ENCODE measurements at regions not wholly inside any gene's neighbourhood (a gene's known extent, or its start where the extent isn't known, plus 50 kb on each side); places are given as distances from the start of the nearest gene placed in this dataset.
A peak's percentile ranks its signal among the peaks of the same experiment; 100 is the strongest.

DNA sequence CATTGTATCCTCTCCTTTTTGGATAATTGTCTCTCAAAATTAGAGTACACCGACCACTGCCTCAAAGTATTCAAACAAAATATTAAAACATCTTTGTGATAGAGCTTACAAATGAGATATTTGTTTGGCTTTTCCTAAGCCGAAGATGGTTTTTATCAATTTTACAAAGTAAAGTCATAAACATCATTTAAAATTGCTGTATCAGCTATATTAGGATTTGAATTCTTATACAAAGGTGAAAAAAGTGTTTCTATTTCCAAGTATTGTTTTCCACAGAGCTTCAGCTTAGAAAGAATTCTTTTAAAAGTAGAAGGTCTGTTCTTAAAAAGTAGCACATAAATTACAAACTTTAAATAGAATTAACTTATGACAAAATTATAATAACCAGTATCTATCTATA is 116.6 kb upstream of the IFNE start:
- ChIA-PET POLR2A (no interaction called here), CTCF (interaction anchor here (1.0 to 1.2 kb wide), 2 partner anchors 106 to 190 kb away, joined by 3 read pairs; no protein-coding TSS in a partner anchor)
- no peak overlapping the region for H3K4me3 ChIP-seq (ENCODE audit: low read depth, low read length)
- TF ChIP-seq, protein P1, sequence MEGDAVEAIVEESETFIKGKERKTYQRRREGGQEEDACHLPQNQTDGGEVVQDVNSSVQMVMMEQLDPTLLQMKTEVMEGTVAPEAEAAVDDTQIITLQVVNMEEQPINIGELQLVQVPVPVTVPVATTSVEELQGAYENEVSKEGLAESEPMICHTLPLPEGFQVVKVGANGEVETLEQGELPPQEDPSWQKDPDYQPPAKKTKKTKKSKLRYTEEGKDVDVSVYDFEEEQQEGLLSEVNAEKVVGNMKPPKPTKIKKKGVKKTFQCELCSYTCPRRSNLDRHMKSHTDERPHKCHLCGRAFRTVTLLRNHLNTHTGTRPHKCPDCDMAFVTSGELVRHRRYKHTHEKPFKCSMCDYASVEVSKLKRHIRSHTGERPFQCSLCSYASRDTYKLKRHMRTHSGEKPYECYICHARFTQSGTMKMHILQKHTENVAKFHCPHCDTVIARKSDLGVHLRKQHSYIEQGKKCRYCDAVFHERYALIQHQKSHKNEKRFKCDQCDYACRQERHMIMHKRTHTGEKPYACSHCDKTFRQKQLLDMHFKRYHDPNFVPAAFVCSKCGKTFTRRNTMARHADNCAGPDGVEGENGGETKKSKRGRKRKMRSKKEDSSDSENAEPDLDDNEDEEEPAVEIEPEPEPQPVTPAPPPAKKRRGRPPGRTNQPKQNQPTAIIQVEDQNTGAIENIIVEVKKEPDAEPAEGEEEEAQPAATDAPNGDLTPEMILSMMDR (IDR thresholded peaks at IDR 0.05; ENCODE audit: insufficient read depth, low read length, missing control alignments): no peak
- no peak for DNase-seq (ENCODE audit: low read depth, low spot score)

DNA sequence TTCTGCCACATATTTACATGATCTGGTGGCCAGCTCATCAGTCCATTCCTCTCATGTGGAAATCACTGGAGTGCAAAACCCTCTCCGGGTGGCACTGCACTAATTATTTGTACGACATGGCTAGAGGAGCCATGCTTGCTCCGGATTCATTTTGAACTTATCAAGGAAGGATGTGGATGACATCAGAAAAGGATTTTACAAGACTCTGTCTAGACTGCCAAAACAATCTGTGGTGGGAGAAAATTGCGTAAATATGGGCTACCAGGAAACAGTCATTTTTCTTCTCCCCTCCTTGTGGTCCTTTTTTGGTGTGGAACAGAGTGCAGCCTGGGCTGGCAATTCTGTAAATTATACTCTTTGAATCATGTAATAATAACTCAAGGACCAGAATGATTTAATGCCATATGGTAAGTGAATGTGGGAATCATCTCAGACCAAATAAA is 123.4 kb upstream of the IFNE start:
- CTCF ChIA-PET: interaction anchor here (0.7 to 1.5 kb wide), 4 partner anchors 13 to 187 kb away, joined by 3 to 6 read pairs (median 3); no protein-coding TSS in a partner anchor
- POLR2A ChIA-PET: interaction anchor here (0.7 to 1.0 kb wide), 3 partner anchors 14 to 173 kb away, joined by 3 to 4 read pairs (median 3); no protein-coding TSS in a partner anchor
- TF ChIP-seq, protein P1 (IDR thresholded peaks at IDR 0.05; ENCODE audit: insufficient read depth, low read length, missing control alignments): no peak
- DNase-seq (ENCODE audit: low read depth, low spot score): peak; percentile 83
- no peak overlapping the region for H3K4me3 ChIP-seq (ENCODE audit: low read depth, low read length)

DNA sequence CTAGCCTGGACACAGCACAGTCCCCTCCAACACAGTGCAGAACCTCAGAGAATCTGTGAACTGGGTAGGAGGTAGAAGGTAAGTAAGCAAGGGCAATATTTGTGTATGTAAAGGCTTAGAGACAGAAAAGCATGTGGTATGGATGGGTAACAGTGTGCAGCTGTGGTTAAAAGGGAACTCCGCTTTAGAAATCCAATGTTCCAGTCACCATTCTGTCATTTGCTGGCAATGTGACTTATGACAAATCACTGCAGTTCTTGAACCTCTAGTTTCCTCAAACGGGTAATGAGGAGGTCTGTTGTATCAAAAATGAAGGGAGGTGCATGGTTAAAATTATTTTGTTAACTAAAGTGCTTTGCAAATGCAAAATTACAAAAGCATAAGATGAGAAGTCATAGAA is 125.5 kb upstream of the IFNE start:
- TF ChIP-seq, protein P1 (IDR thresholded peaks at IDR 0.05; ENCODE audit: insufficient read depth, low read length, missing control alignments): no peak
- CTCF ChIA-PET: no interaction called here
- DNase-seq (ENCODE audit: low read depth, low spot score): no peak
- POLR2A ChIA-PET: no interaction called here
- H3K4me3 ChIP-seq (ENCODE audit: low read depth, low read length): no peak overlapping the region

DNA sequence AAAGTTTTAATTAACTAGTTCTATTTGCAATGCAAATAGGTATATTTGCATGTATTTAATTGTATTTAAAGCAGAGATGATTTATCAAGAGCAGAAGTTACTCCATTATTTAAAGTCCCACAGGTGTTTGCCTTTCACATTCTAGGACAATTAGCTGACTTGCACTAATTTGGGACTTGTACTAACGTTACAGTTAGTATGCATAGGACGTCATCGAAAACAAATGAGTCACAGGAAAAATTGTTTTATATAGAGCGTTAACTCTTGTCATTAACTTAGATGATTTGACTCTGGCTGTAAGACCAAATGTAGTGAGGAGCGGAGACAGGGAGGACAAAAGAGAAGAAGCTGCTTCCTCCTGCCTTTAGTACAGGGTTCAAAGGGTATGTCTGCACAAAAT is 126.1 kb upstream of the IFNE start:
- ChIA-PET POLR2A (no interaction called here), CTCF (no interaction called here)
- DNase-seq (ENCODE audit: low read depth, low spot score): no peak
- H3K4me3 ChIP-seq (ENCODE audit: low read depth, low read length): no peak overlapping the region
- TF ChIP-seq, protein P1 (IDR thresholded peaks at IDR 0.05; ENCODE audit: insufficient read depth, low read length, missing control alignments): no peak

DNA sequence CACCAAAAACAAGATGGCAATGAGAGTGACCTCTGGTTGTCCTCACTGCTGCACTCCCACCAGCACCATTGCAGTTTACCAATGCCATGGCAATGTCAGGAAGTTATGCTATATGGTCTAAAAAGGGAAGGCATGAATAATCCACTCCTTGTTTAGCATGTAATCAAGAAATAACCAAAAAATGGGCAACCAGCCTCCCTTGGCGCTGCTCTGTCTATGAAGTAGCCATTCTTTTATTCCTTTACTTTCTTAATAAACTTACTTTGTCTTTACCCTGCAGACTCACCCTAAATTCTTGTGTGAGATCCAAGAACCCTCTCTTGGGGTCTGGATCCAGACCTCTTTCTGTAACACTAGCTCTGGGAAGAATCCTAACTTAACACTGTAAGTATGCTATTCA is 127.4 kb upstream of the IFNE start:
- no peak for DNase-seq (ENCODE audit: low read depth, low spot score)
- H3K4me3 ChIP-seq (ENCODE audit: low read depth, low read length): no peak overlapping the region
- ChIA-PET POLR2A (no interaction called here), CTCF (no interaction called here)
- TF ChIP-seq, protein P1 (IDR thresholded peaks at IDR 0.05; ENCODE audit: insufficient read depth, low read length, missing control alignments): no peak

DNA sequence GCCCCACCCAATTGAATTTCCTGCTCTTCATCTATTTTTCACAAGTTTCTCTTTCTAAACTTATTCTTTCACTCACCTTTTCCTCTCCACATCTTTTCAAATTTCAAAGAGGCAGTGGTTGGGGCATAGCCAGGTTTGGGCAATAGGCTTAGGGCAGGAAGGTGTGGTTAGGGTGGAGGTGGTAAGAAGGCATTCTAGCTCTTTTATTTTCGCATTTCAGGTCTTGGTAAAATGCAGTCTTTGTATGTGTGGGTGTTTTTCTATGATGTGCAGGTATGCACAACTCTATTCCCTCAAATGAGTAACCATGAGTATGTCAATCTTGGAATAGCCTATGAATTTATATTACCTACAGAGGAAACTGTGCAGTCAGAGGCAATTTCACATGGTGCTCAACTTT is 129.8 kb upstream of the IFNE start:
- TF ChIP-seq, protein P1 (IDR thresholded peaks at IDR 0.05; ENCODE audit: insufficient read depth, low read length, missing control alignments): no peak
- CTCF ChIA-PET: no interaction called here
- DNase-seq (ENCODE audit: low read depth, low spot score): no peak
- POLR2A ChIA-PET: no interaction called here
- no peak overlapping the region for H3K4me3 ChIP-seq (ENCODE audit: low read depth, low read length)

All from AG04449 (cell line).